RWPE2 (cell line): ENCODE measurements at regions not wholly inside any gene's neighbourhood (a gene's known extent, or its start where the extent isn't known, plus 50 kb on each side); places are given as distances from the start of the nearest gene placed in this dataset.

Source experiments
- ATAC-seq: fragments of 200-7000 bp; cut with Tn5 transposase; 3 replicates; pipeline ENCODE4 v1.9.1; 2021; ENCODE audit warnings: low read depth
- DNase-seq: peaks from one replicate; pipeline ENCODE4 v3.0.0-alpha.2; 2020; ENCODE audit warnings: low spot score
- H3K27ac ChIP-seq: fragments of 450-650 bp; 2 replicates; pipeline ENCODE4 v1.5.1; 2017; ENCODE audit warnings: mild to moderate bottlenecking; ENCODE audit not compliant: poor library complexity, severe bottlenecking
- H3K27me3 ChIP-seq: fragments of 250-450 bp; sonication (Bioruptor Pico); 2 replicates; pipeline ENCODE4 v1.5.1; 2021; ENCODE audit warnings: mild to moderate bottlenecking, moderate library complexity; ENCODE audit not compliant: insufficient read depth, poor library complexity, severe bottlenecking
- H3K36me3 ChIP-seq: fragments of 250-450 bp; sonication (Bioruptor Pico); 2 replicates; pipeline ENCODE4 v1.5.1; 2020; ENCODE audit warnings: low read depth, mild to moderate bottlenecking, moderate library complexity
- H3K4me1 ChIP-seq: fragments of 250-450 bp; sonication (Bioruptor Pico); 2 replicates; pipeline ENCODE4 v1.5.1; 2021; ENCODE audit warnings: mild to moderate bottlenecking, moderate library complexity; ENCODE audit not compliant: insufficient read depth, poor library complexity, severe bottlenecking
- H3K4me3 ChIP-seq: fragments of 250-450 bp; sonication (Bioruptor Pico); 2 replicates; pipeline ENCODE4 v1.5.1; 2021; ENCODE audit warnings: mild to moderate bottlenecking, moderate library complexity; ENCODE audit not compliant: severe bottlenecking
- H3K9me3 ChIP-seq: fragments of 250-450 bp; sonication (Bioruptor Pico); 2 replicates; pipeline ENCODE4 v1.5.1; 2021; ENCODE audit warnings: mild to moderate bottlenecking, moderate library complexity; ENCODE audit not compliant: severe bottlenecking
- TF ChIP-seq, protein P1 (sequence below): fragments of 450-650 bp; IDR thresholded peaks from one replicate; pipeline ENCODE4 v1.5.1; 2017; ENCODE audit warnings: mild to moderate bottlenecking, moderate library complexity; ENCODE audit not compliant: poor library complexity, severe bottlenecking

DNA sequence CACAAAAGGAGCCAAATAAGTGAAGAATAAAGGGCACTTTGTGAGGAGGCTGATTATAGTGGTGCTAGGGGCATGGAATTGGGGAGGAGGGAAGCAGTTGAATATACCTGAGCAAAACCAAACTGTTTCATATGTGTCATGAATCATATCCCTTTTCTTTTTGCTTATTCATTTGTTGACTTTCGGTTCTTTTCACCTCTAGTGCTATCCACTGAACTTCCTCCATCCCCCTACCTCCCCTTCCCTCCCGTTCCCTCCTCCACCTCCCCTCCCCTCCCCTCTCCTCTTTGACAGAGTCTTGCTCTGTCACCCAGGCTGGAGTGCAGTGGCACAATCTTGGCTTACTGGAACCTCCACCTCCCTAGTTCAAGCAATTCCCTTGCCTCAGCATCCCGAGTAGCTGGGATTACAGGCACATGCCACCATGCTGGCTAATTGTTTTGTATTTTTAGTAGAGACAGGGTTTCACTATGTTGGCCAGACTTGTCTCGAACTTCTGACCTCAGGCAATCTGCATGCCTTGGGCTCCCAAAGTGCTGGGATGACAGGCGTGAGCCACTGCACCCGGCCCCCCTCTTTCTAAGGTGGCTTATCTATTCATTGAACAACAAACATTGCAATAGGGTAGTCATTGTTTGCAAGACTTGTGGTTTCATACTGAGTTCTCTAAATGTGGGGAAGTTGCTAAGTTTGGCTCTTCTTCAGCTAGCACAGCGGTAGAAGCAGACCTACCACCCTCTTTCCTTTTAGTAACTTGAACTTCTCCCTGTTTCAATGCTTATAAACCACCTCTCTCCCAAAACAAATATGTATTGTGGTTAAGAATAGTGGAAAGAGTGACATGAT is 150.4 kb upstream of the PRPS1L1 start:
- H3K36me3 ChIP-seq: no peaks in the 10 kb centered on the region
- no peak for DNase-seq

DNA sequence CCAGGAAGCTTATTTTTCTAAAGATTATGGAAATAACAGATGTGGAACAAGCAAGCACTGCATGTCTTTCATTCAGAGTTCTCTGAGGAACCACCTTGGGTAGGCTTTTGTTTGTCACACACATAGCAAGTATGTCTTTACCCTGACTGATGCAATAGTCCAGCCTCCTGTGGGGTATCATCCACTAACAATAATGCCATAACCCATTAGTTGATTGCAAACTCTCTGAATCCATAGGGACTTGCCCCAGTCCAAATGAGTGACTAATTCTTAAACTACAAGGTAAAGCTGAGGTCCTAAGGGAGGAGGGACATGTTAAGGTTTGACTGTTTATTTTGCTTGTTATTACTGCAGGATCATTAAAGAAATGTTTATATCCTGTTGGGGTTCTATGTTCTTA is 151.4 kb upstream of the PRPS1L1 start:
- no peak overlapping the region for H3K4me3 ChIP-seq
- no peak overlapping the region for H3K27ac ChIP-seq
- no peaks in the 10 kb centered on the region for H3K36me3 ChIP-seq
- ATAC-seq: no peak
- H3K9me3 ChIP-seq: no peaks in the 10 kb centered on the region
- TF ChIP-seq, protein P1, sequence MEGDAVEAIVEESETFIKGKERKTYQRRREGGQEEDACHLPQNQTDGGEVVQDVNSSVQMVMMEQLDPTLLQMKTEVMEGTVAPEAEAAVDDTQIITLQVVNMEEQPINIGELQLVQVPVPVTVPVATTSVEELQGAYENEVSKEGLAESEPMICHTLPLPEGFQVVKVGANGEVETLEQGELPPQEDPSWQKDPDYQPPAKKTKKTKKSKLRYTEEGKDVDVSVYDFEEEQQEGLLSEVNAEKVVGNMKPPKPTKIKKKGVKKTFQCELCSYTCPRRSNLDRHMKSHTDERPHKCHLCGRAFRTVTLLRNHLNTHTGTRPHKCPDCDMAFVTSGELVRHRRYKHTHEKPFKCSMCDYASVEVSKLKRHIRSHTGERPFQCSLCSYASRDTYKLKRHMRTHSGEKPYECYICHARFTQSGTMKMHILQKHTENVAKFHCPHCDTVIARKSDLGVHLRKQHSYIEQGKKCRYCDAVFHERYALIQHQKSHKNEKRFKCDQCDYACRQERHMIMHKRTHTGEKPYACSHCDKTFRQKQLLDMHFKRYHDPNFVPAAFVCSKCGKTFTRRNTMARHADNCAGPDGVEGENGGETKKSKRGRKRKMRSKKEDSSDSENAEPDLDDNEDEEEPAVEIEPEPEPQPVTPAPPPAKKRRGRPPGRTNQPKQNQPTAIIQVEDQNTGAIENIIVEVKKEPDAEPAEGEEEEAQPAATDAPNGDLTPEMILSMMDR: no peak
- no peaks in the 10 kb centered on the region for H3K27me3 ChIP-seq
- DNase-seq: no peak
- H3K4me1 ChIP-seq: no peaks in the 10 kb centered on the region

More for the DNA sequence above, 150.4 kb upstream of the PRPS1L1 start:
- TF ChIP-seq, protein P1: no peak
- no peak overlapping the region for H3K4me3 ChIP-seq
- H3K4me1 ChIP-seq: no peaks in the 10 kb centered on the region
- no peaks in the 10 kb centered on the region for H3K27me3 ChIP-seq
- ATAC-seq: peak; percentile 57
- no peak overlapping the region for H3K27ac ChIP-seq
- H3K9me3 ChIP-seq: no peaks in the 10 kb centered on the region

DNA sequence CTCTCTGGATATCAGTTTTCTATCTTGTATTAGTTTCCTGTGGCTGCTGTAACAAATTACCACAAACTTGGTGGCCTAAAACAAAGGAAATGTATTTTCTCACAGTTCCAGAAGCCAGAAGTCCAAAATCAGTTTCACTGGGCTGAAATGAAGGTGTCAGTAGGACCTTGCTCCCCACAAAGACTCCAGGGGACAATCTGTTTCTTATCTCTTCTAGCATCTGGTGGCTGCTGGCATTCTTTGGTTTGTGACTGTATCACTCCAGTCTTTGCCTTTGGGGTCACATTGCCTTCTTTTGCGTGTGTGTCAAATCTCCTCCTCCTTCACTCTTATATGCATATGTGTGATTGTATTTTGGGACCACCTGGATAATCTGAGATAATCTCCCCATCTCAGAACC is 153.0 kb upstream of the PRPS1L1 start:
- Histone ChIP-seq H3K27me3 (no peaks in the 10 kb centered on the region), H3K9me3 (no peaks in the 10 kb centered on the region), H3K36me3 (no peaks in the 10 kb centered on the region), H3K4me1 (no peaks in the 10 kb centered on the region), H3K4me3 (no peak overlapping the region), H3K27ac (no peak overlapping the region)
- TF ChIP-seq, protein P1: no peak
- ATAC-seq: no peak
- DNase-seq: no peak

DNA sequence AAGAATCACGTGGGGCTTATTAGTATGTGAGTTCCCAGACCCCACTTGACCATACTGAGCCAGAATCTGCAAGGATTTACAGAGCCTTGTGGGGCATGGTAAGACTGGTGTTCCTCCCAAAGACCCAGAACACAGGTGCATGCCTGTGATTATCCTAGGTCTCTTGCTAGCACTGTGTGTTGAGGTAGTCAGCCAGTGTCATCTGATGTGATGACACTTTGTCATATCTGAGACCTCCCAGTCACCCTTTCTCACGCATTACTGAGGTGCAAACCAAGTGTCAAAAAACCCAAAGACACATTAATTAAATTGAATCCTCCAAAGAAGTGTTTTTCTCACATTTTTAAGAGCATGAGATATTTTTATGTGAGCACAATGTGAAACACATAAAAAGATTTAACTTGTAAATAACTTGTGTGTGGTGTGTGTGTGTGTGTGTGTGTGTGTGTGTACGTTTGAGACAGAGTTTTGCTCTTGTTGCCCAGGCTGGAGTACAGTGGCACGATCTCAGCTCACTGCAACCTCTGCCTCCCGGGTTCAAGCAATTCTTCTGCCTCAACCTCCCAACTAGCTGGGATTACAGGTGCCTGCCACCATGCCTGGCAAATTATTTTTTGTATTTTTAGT is 162.0 kb upstream of the PRPS1L1 start:
- Histone ChIP-seq H3K4me1 (no peaks in the 10 kb centered on the region), H3K27ac (no peak overlapping the region), H3K4me3 (no peak overlapping the region), H3K9me3 (no peaks in the 10 kb centered on the region), H3K36me3 (no peaks in the 10 kb centered on the region), H3K27me3 (no peaks in the 10 kb centered on the region)
- DNase-seq: no peak
- TF ChIP-seq, protein P1: no peak
- no peak for ATAC-seq

DNA sequence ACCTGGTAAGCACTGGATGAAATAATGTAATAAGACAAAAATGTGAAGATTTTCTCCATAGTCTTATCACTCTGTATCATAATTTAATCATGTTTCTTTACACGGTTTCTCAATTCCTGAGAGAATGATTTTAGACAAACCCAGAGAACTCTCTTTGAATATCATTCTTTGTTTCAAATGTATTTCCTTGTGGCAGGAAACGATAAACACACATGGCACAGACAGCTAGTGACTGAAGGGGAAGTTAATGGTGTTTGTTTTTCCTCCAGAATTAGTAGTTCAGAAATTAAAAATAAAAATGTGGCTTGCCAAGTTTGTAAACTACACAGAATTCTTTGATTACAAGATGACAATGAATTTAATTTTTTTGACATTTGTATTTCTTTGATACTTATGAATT is 163.7 kb upstream of the PRPS1L1 start:
- no peaks in the 10 kb centered on the region for H3K36me3 ChIP-seq

More for the DNA sequence above, 163.7 kb upstream of the PRPS1L1 start:
- H3K4me1 ChIP-seq: no peaks in the 10 kb centered on the region
- ATAC-seq (no peak), DNase-seq (no peak)
- H3K4me3 ChIP-seq: no peak overlapping the region
- no peaks in the 10 kb centered on the region for H3K27me3 ChIP-seq
- TF ChIP-seq, protein P1: no peak
- H3K27ac ChIP-seq: no peak overlapping the region
- no peaks in the 10 kb centered on the region for H3K9me3 ChIP-seq
